B cell (primary cell): ENCODE measurements at regions not wholly inside any gene's neighbourhood (a gene's known extent, or its start where the extent isn't known, plus 50 kb on each side); places are given as distances from the start of the nearest gene placed in this dataset.
A peak's percentile ranks its signal among the peaks of the same experiment; 100 is the strongest.

ENCODE experiments used
- ATAC-seq: fragments of 200-7000 bp; cut with Tn5 transposase; one replicate; pipeline ENCODE4 v1.10.0; 2021; ENCODE audit warnings: low read depth, mild to moderate bottlenecking, moderate number of reproducible peaks, moderate library complexity
- CTCF ChIA-PET: fragments of 350-600 bp; sonication (Branson Sonifier 250); formaldehyde crosslinking; loops from one replicate; lab custom pipeline; 2021; ENCODE audit warnings: antibody characterized with exemption, inconsistent platforms; lab: Charles Lee
- POLR2A ChIA-PET: fragments of 350-600 bp; sonication (Branson Sonifier 250); formaldehyde crosslinking; loops from one replicate; lab custom pipeline; 2021; ENCODE audit warnings: antibody characterized with exemption; lab: Charles Lee
- DNase-seq: peaks from one replicate; pipeline ENCODE4 v3.0.0; 2013
- H2AFZ ChIP-seq: 2 replicates; pipeline ENCODE4 v1.6.1; 2012; ENCODE audit warnings: mild to moderate bottlenecking, low read depth, low read length; ENCODE audit not compliant: insufficient read depth, poor library complexity, severe bottlenecking
- H3K27ac ChIP-seq, 2 donors: 1 replicate in 1 of 2; 2 replicates in 1 of 2; pipeline ENCODE4 v1.5.1; 2012 to 2013; ENCODE audit warnings: low read length in 2 of 2, mild to moderate bottlenecking in 2 of 2, moderate library complexity in 1 of 2
- H3K27me3 ChIP-seq, 4 experiments: fragments of 200-600 bp in 1 of 4; sonication (generic) in 1 of 4; replicated peaks in 1 of 4; 1 replicate in 2 of 4; 2 replicates in 2 of 4; pipeline versions ENCODE4 v1.6.1 to v1.7.0; 2013 to 2016; ENCODE audit warnings: low read length in 3 of 4, mild to moderate bottlenecking in 2 of 4, mixed read lengths in 1 of 4, moderate library complexity in 1 of 4; ENCODE audit not compliant: insufficient read depth in 4 of 4, control insufficient read depth in 3 of 4; ENCODE audit errors: control extremely low read depth in 1 of 4
- H3K36me3 ChIP-seq, 2 experiments: replicated peaks in 1 of 2; 1 replicate in 1 of 2; 2 replicates in 1 of 2; pipeline versions ENCODE4 v1.6.1 to v1.7.1; 2013; ENCODE audit warnings: low read length in 1 of 2; ENCODE audit not compliant: insufficient read depth in 2 of 2, control insufficient read depth in 1 of 2; ENCODE audit errors: control extremely low read depth in 1 of 2, extremely low read depth in 1 of 2
- H3K4me1 ChIP-seq, 2 donors: fragments of 200-600 bp in 1 of 2; sonication (generic) in 1 of 2; 1 replicate in 1 of 2; 2 replicates in 1 of 2; pipeline versions ENCODE4 v1.5.1 to v1.6.1; 2013 to 2017; ENCODE audit warnings: low read length in 2 of 2; ENCODE audit not compliant: control insufficient read depth in 2 of 2, insufficient read depth in 2 of 2
- H3K4me2 ChIP-seq: replicated peaks from 2 replicates; pipeline ENCODE3; 2012; ENCODE audit warnings: mild to moderate bottlenecking, low read depth, low read length; ENCODE audit not compliant: poor library complexity, severe bottlenecking
- H3K4me3 ChIP-seq, 5 experiments: fragments of 200-600 bp in 1 of 5; sonication (generic) in 1 of 5; 1 replicate in 3 of 5; 2 replicates in 2 of 5; pipeline versions ENCODE4 v1.5.1 to v1.7.0; 2011 to 2016; ENCODE audit warnings: low read length in 4 of 5, mild to moderate bottlenecking in 4 of 5, low read depth in 2 of 5, control low read depth in 1 of 5, moderate library complexity in 1 of 5; ENCODE audit not compliant: insufficient read depth in 1 of 5; ENCODE audit errors: control extremely low read depth in 1 of 5, extremely low read depth in 1 of 5
- H3K79me2 ChIP-seq: fragments of 200-600 bp; sonication (generic); one replicate; pipeline ENCODE4 v1.6.0; 2016; ENCODE audit warnings: low read length; ENCODE audit not compliant: control insufficient read depth, insufficient read depth
- H3K9ac ChIP-seq: fragments of 200-600 bp; sonication (generic); 2 replicates; pipeline ENCODE4 v1.6.1; 2017; ENCODE audit warnings: mild to moderate bottlenecking, low read length, moderate library complexity
- H3K9me3 ChIP-seq, 3 donors: one replicate each; pipeline versions ENCODE4 v1.6.1 to v1.7.1; 2013; ENCODE audit warnings: low read length in 2 of 3; ENCODE audit not compliant: control insufficient read depth in 2 of 3, insufficient read depth in 1 of 3; ENCODE audit errors: control extremely low read depth in 1 of 3
- H4K20me1 ChIP-seq: 2 replicates; pipeline ENCODE4 v1.6.0; 2012; ENCODE audit warnings: mild to moderate bottlenecking, low read length; ENCODE audit not compliant: insufficient read depth, control insufficient read depth, poor library complexity, severe bottlenecking
- H3K27ac Mint-ChIP-seq: one replicate; pipeline ENCODE4 v1.8.0; 2021; ENCODE audit warnings: mixed read lengths
- H3K27me3 Mint-ChIP-seq: one replicate; pipeline ENCODE4 v1.8.0; 2021; ENCODE audit warnings: mixed read lengths
- H3K4me1 Mint-ChIP-seq: one replicate; pipeline ENCODE4 v1.8.0; 2021; ENCODE audit warnings: mixed read lengths
- H3K4me3 Mint-ChIP-seq: one replicate; pipeline ENCODE4 v1.8.0; 2021; ENCODE audit warnings: mixed read lengths
- H3K9me3 Mint-ChIP-seq: one replicate; pipeline ENCODE4 v1.8.0; 2022; ENCODE audit warnings: mixed read lengths; ENCODE audit not compliant: insufficient read depth
- EZH2 ChIP-seq: IDR thresholded peaks from 2 replicates; pipeline ENCODE4 v1.6.1; 2012; ENCODE audit warnings: borderline replicate concordance, low read depth, mild to moderate bottlenecking, moderate library complexity, low read length; ENCODE audit not compliant: insufficient read depth, poor library complexity, severe bottlenecking
- WGBS: methylation state at CpG from one replicate; pipeline ENCODE4 v1.1.5; 2013; ENCODE audit warnings: missing lambda C conversion rate; ENCODE audit not compliant: insufficient coverage; 5-methylcytosine and 5-hydroxymethylcytosine counted together
- intact Hi-C: fragments of 100-400 bp; cut with micrococcal nuclease; formaldehyde crosslinking; loops from one replicate; pipeline ENCODE4 v1.10.0; 2022
- TF ChIP-seq, protein P1 (sequence below): fragments of 200-600 bp; IDR thresholded peaks from one replicate; pipeline ENCODE4 v1.8.0; 2022; ENCODE audit warnings: antibody characterized with exemption, mild to moderate bottlenecking

DNA sequence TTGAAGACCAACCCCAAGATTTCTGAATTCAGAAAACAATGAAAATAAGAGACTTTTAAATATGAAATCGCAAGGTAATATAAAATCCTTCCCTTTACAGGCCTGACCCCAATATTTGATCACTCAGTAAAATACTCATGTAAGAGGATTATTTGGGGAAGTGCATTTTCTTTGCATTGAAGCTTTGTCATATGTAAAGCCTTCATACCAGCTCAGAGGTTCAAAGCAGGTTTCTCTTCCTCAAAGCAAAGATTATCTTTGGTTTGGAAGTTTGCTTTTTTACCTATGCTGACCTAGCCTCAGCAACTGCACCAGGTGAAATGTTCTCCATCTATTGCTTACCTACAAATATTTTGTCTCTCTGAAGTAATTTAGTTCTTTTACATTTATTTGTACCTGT lies 106.5 kb upstream of the PARP8 start:
- Mint-ChIP-seq H3K9me3 (no peaks in the 10 kb centered on the region), H3K4me1 (peaks cover 8% of the 10 kb centered on the region), H3K27me3 (no peaks in the 10 kb centered on the region), H3K27ac (no peak overlapping the region), H3K4me3 (no peak overlapping the region)
- Histone ChIP-seq H3K9me3 (no peaks in the 10 kb centered on the region), H3K4me1 (peaks cover 0 to 6% of the 10 kb centered on the region in 2 donors), H3K79me2 (no peaks in the 10 kb centered on the region), H3K27ac (no peak overlapping the region), H3K36me3 (no peaks in the 10 kb centered on the region), H3K27me3 (no peaks in the 10 kb centered on the region), H3K9ac (no peak overlapping the region), H3K4me2 (no peak overlapping the region), H3K4me3 (no peak overlapping the region), H2AFZ (no peak overlapping the region), H4K20me1 (no peaks in the 10 kb centered on the region)
- TF ChIP-seq, protein P1, sequence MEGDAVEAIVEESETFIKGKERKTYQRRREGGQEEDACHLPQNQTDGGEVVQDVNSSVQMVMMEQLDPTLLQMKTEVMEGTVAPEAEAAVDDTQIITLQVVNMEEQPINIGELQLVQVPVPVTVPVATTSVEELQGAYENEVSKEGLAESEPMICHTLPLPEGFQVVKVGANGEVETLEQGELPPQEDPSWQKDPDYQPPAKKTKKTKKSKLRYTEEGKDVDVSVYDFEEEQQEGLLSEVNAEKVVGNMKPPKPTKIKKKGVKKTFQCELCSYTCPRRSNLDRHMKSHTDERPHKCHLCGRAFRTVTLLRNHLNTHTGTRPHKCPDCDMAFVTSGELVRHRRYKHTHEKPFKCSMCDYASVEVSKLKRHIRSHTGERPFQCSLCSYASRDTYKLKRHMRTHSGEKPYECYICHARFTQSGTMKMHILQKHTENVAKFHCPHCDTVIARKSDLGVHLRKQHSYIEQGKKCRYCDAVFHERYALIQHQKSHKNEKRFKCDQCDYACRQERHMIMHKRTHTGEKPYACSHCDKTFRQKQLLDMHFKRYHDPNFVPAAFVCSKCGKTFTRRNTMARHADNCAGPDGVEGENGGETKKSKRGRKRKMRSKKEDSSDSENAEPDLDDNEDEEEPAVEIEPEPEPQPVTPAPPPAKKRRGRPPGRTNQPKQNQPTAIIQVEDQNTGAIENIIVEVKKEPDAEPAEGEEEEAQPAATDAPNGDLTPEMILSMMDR: no peak
- TF ChIP-seq EZH2: no peak
- POLR2A ChIA-PET: no interaction called here
- DNase-seq (peak; percentile 16), ATAC-seq (no peak)
- intact Hi-C loops: no loop called here
- CTCF ChIA-PET: no interaction called here
- no CpG with 5 or more reads among the region's 1 CpG for WGBS

DNA sequence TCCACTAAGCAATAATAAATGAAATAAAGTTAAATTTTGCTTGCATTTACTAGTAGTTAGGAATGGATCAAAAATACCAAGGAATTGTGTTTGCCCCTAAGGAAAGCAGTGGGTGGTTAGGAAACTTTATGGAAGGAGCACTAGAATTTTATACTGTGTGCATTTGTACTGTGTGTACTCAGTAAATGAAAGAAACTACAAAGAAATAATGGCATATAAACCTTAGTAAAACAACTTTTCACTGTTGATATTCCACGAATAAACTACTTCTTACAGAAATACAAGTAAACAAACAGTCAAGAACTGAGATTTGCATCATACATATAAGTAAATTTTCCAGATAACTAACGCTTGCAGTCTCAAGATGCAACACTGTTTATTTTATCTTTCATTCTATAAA lies 103.7 kb upstream of the PARP8 start:
- CTCF ChIA-PET: no interaction called here
- H3K9ac ChIP-seq: no peak overlapping the region
- no peaks in the 10 kb centered on the region for H3K36me3 ChIP-seq
- Mint-ChIP-seq H3K27me3 (no peaks in the 10 kb centered on the region), H3K4me1 (peaks cover 7% of the 10 kb centered on the region), H3K27ac (no peak overlapping the region), H3K4me3 (no peak overlapping the region), H3K9me3 (no peaks in the 10 kb centered on the region)
- no peaks in the 10 kb centered on the region for H3K79me2 ChIP-seq
- no peak for TF ChIP-seq EZH2
- TF ChIP-seq, protein P1: no peak
- POLR2A ChIA-PET: no interaction called here
- DNase-seq (no peak), ATAC-seq (no peak)
- intact Hi-C loops: no loop called here
- H3K4me2 ChIP-seq: no peak overlapping the region
- H3K27me3 ChIP-seq: no peaks in the 10 kb centered on the region
- H3K27ac ChIP-seq: no peak overlapping the region
- H3K4me3 ChIP-seq: no peak overlapping the region
- H3K4me1 ChIP-seq: peaks cover 0 to 6% of the 10 kb centered on the region in 2 donors
- H3K9me3 ChIP-seq: no peaks in the 10 kb centered on the region
- no CpG with 5 or more reads among the region's 2 CpGs for WGBS
- H2AFZ ChIP-seq: no peak overlapping the region
- no peaks in the 10 kb centered on the region for H4K20me1 ChIP-seq
